Stomach smooth muscle (tissue), 2 donors: ENCODE measurements at regions not wholly inside any gene's neighbourhood (a gene's known extent, or its start where the extent isn't known, plus 50 kb on each side); places are given as distances from the start of the nearest gene placed in this dataset.

Experiments
- H3K27ac ChIP-seq: one replicate; pipeline ENCODE4 v1.7.0; 2013; ENCODE audit warnings: mild to moderate bottlenecking, low read length, inconsistent platforms
- H3K27me3 ChIP-seq, 2 donors: one replicate each; pipeline ENCODE4 v1.7.0; 2013; ENCODE audit warnings: low read length in 2 of 2; ENCODE audit not compliant: insufficient read depth in 2 of 2, control insufficient read depth in 1 of 2
- H3K36me3 ChIP-seq, 2 donors: one replicate each; pipeline ENCODE4 v1.7.0; 2013; ENCODE audit warnings: low read length in 2 of 2; ENCODE audit not compliant: control insufficient read depth in 2 of 2, insufficient read depth in 2 of 2
- H3K4me1 ChIP-seq: one replicate; pipeline ENCODE4 v1.7.0; 2013; ENCODE audit warnings: low read length; ENCODE audit not compliant: control insufficient read depth, insufficient read depth
- H3K4me3 ChIP-seq, 2 donors: one replicate each; pipeline ENCODE4 v1.7.0; 2013; ENCODE audit warnings: low read length in 2 of 2
- H3K9ac ChIP-seq, 2 donors: one replicate each; pipeline ENCODE4 v1.7.0; 2013; ENCODE audit warnings: low read length in 2 of 2, mild to moderate bottlenecking in 1 of 2
- H3K9me3 ChIP-seq, 2 donors: one replicate each; pipeline ENCODE4 v1.7.0; 2013; ENCODE audit warnings: low read length in 2 of 2; ENCODE audit not compliant: control insufficient read depth in 2 of 2
- donor health status: healthy.
- donor health status: Pancreatic carcinoma.

- Histone ChIP-seq H3K27me3 (no peaks in the 10 kb centered on the region), H3K4me1 (peaks cover 2% of the 10 kb centered on the region), H3K9me3 (peaks cover 2 to 14% of the 10 kb centered on the region in 2 donors), H3K4me3 (no peak overlapping the region), H3K9ac (no peak overlapping the region), H3K36me3 (no peaks in the 10 kb centered on the region), H3K27ac (no peak overlapping the region)
These were observed 149.2 kb downstream of the TWIST2 start for GRCh38 chr2:238997137-238997390.

DNA sequence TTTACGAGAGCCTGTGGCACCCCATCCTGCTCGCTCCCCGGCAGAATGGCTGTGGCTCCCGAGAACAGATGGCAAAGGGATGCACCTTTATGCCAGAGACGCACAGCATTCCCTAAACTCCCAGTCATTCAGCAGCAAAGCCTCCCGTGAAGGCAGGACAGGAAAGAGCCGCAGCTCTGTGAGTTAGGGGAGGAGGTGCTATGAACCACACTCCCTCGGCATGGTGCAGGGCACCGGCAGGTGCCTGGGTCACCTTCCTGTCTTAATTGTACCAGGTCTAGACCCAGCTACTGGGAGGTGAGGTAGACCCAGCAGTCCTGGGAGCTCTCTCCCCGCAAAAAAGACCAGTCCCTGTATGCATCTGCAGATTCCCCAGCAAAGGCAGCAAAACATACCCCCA is 149.8 kb downstream of the TWIST2 start:
- Histone ChIP-seq H3K4me1 (peaks cover 2% of the 10 kb centered on the region), H3K27me3 (no peaks in the 10 kb centered on the region), H3K9me3 (peaks cover 2 to 14% of the 10 kb centered on the region in 2 donors), H3K9ac (no peak overlapping the region), H3K4me3 (no peak overlapping the region), H3K27ac (no peak overlapping the region), H3K36me3 (no peaks in the 10 kb centered on the region)
